GM18907 (cell line): ENCODE measurements at regions not wholly inside any gene's neighbourhood (a gene's known extent, or its start where the extent isn't known, plus 50 kb on each side); places are given as distances from the start of the nearest gene placed in this dataset.
"Not testable (repeated sequence)": the region's sequence is repeated elsewhere in the genome, so short reads cannot be mapped to it uniquely, and the experiment has no call there.

Source experiments
- ATAC-seq: cut with Tn5 transposase; IDR thresholded peaks from one replicate; pipeline ENCODE4 v1.9.1; 2021; ENCODE audit warnings: mild to moderate bottlenecking, moderate library complexity; ENCODE audit not compliant: unreplicated experiment

GRCh38 chrX:26631385-26631784 is 415.4 kb downstream of the MAGEB5 start:
- ATAC-seq, result no peak

GRCh38 chrX:26613956-26614355 is 398.0 kb downstream of the MAGEB5 start:
- no peak for ATAC-seq

- ATAC-seq, result no peak
Observed at GRCh38 chrX:26606971-26607370, 391.0 kb downstream of the MAGEB5 start.

- ATAC-seq, result no peak
Observed at GRCh38 chrX:26597981-26598380, 382.0 kb downstream of the MAGEB5 start.

GRCh38 chrX:26590849-26591248 is 374.9 kb downstream of the MAGEB5 start:
- no peak for ATAC-seq

- ATAC-seq, result no peak
Observed at GRCh38 chrX:26586570-26586969, 370.6 kb downstream of the MAGEB5 start.

GRCh38 chrX:26581091-26581490 is 365.1 kb downstream of the MAGEB5 start:
- no peak for ATAC-seq

GRCh38 chrX:26580021-26580420 is 364.1 kb downstream of the MAGEB5 start:
- no peak for ATAC-seq

- ATAC-seq, result no peak
Observed at GRCh38 chrX:26574234-26574633, 358.3 kb downstream of the MAGEB5 start.

GRCh38 chrX:26562156-26562555 is 346.2 kb downstream of the MAGEB5 start:
- no peak for ATAC-seq

GRCh38 chrX:26559855-26560254 is 343.9 kb downstream of the MAGEB5 start:
- no peak for ATAC-seq

GRCh38 chrX:26558719-26559386 is 342.9 kb downstream of the MAGEB5 start:
- no peak for ATAC-seq

- no peak for ATAC-seq
Observed at GRCh38 chrX:26557691-26558321, 341.8 kb downstream of the MAGEB5 start.

- not testable (repeated sequence) for ATAC-seq
Observed at GRCh38 chrX:26525768-26526167, 309.8 kb downstream of the MAGEB5 start.

GRCh38 chrX:26522501-26522900 is 306.5 kb downstream of the MAGEB5 start:
- no peak for ATAC-seq

GRCh38 chrX:26511589-26512363 is 295.8 kb downstream of the MAGEB5 start:
- ATAC-seq, result no peak

- no peak for ATAC-seq
Observed at GRCh38 chrX:26470941-26471340, 255.0 kb downstream of the MAGEB5 start.

GRCh38 chrX:26466387-26466786 is 250.4 kb downstream of the MAGEB5 start:
- ATAC-seq, result no peak

- ATAC-seq, result no peak
Observed at GRCh38 chrX:26445288-26445687, 229.3 kb downstream of the MAGEB5 start.

- ATAC-seq, result not testable (repeated sequence)
Observed at GRCh38 chrX:26444417-26444816, 228.4 kb downstream of the MAGEB5 start.

GRCh38 chrX:26442340-26442739 is 226.4 kb downstream of the MAGEB5 start:
- no peak for ATAC-seq

GRCh38 chrX:26414534-26414933 is 198.6 kb downstream of the MAGEB5 start:
- no peak for ATAC-seq
